ENCODE measurements at regions not wholly inside any gene's neighbourhood (a gene's known extent, or its start where the extent isn't known, plus 50 kb on each side); places are given as distances from the start of the nearest gene placed in this dataset.

- peaks cover 4% of the 10 kb centered on the region for H3K4me1 Mint-ChIP-seq
- ATAC-seq: no peak
- peaks cover 20% of the 10 kb centered on the region for H3K9me3 Mint-ChIP-seq
- POLR2A ChIA-PET: no interaction called here
- no peaks in the 10 kb centered on the region for H3K27me3 Mint-ChIP-seq (ENCODE audit: low read depth)
- DNase-seq (ENCODE audit: low spot score): no peak
- CTCF ChIA-PET: no interaction called here
- TF ChIP-seq PRDM15 (CRISPR knock-in tag; IDR thresholded peaks at IDR 0.05): no peak
- no peak for TF ChIP-seq ZNF671 (CRISPR knock-in tag; IDR thresholded peaks at IDR 0.05)
- no peak for TF ChIP-seq HMGXB4 (CRISPR knock-in tag; IDR thresholded peaks at IDR 0.05)
- no peak for TF ChIP-seq CTCF (IDR thresholded peaks at IDR 0.05)
- TF ChIP-seq NFYB (CRISPR knock-in tag; conservative IDR thresholded peaks at IDR 0.05; ENCODE audit: low read depth): no peak
- TF ChIP-seq NR2C2 (CRISPR knock-in tag; IDR thresholded peaks at IDR 0.05): no peak
- no peak for TF ChIP-seq ARID4B (CRISPR knock-in tag; IDR thresholded peaks at IDR 0.05; ENCODE audit: borderline replicate concordance)
- no peak for TF ChIP-seq ZNF263 (CRISPR knock-in tag; IDR thresholded peaks at IDR 0.05; ENCODE audit: low read depth)
- no peak for TF ChIP-seq ETV6 (CRISPR knock-in tag; IDR thresholded peaks at IDR 0.05)
- TF ChIP-seq SMAD3 (CRISPR knock-in tag; IDR thresholded peaks at IDR 0.05; ENCODE audit: borderline replicate concordance): no peak
- no peak overlapping the region for H3K27ac Mint-ChIP-seq
- no peak overlapping the region for H3K4me3 Mint-ChIP-seq
- peaks cover 17% of the 10 kb centered on the region for H3K36me3 Mint-ChIP-seq
These were observed 130.6 kb upstream of the TGFBR2 start for GRCh38 chr3:30475809-30476178.

GRCh38 chr3:30476368-30477084 is 129.9 kb upstream of the TGFBR2 start:
- Mint-ChIP-seq H3K9me3 (peaks cover 25% of the 10 kb centered on the region), H3K27ac (no peak overlapping the region), H3K4me1 (peaks cover 4% of the 10 kb centered on the region), H3K36me3 (peaks cover 21% of the 10 kb centered on the region), H3K27me3 (ENCODE audit: low read depth) (no peaks in the 10 kb centered on the region), H3K4me3 (no peak overlapping the region)
- peak; percentile 56 for TF ChIP-seq GABPB1 (CRISPR knock-in tag; IDR thresholded peaks at IDR 0.05)
- no peak for TF ChIP-seq NFYB (CRISPR knock-in tag; conservative IDR thresholded peaks at IDR 0.05; ENCODE audit: low read depth)
- POLR2A ChIA-PET: no interaction called here
- CTCF ChIA-PET: no interaction called here
- DNase-seq (ENCODE audit: low spot score): no peak
- ATAC-seq: no peak
